Right lobe of liver (tissue), 4 donors: ENCODE measurements at regions not wholly inside any gene's neighbourhood (a gene's known extent, or its start where the extent isn't known, plus 50 kb on each side); places are given as distances from the start of the nearest gene placed in this dataset.

Experiments
- CTCF ChIP-seq, 4 donors: fragments of 200-600 bp in 3 of 4; fragments of 450-650 bp in 1 of 4; IDR thresholded peaks; one replicate each; pipeline versions ENCODE4 v1.5.1 to v1.8.0; 2016 to 2022; ENCODE audit warnings: antibody characterized with exemption in 4 of 4, mild to moderate bottlenecking in 2 of 4
- POLR2A ChIP-seq: fragments of 450-650 bp; IDR thresholded peaks from one replicate; pipeline ENCODE4 v1.6.1; 2017; ENCODE audit warnings: antibody characterized with exemption, mild to moderate bottlenecking
- donor health status: DM: no; HTN: no; CAD: no.
- donor health status: DM: no; HTN: no; CAD: no.
- donor health status: DM: no; HTN: yes; CAD: no.

GRCh38 chr3:95442766-95443165, 1371.6 kb upstream of the EPHA6 start:
- TF ChIP-seq CTCF (IDR thresholded peaks at IDR 0.05) = no peak
- no peak for TF ChIP-seq POLR2A
